CD4-positive, alpha-beta memory T cell (primary cell): ENCODE measurements at regions not wholly inside any gene's neighbourhood (a gene's known extent, or its start where the extent isn't known, plus 50 kb on each side); places are given as distances from the start of the nearest gene placed in this dataset.

Experiments
- CTCF ChIA-PET: fragments of 350-600 bp; sonication (Branson Sonifier 250); formaldehyde crosslinking; loops from one replicate; lab custom pipeline; 2021; ENCODE audit warnings: inconsistent platforms; ENCODE audit not compliant: partially characterized antibody; lab: Charles Lee
- POLR2A ChIA-PET: fragments of 350-600 bp; sonication (Branson Sonifier 250); formaldehyde crosslinking; loops from one replicate; lab custom pipeline; 2021; ENCODE audit not compliant: partially characterized antibody; lab: Charles Lee
- DNase-seq, 5 donors: peaks; one replicate each; pipeline versions ENCODE4 v3.0.0 to v3.0.0-alpha.2; 2020 to 2022; ENCODE audit warnings: mixed read lengths in 1 of 5
- H3K27ac ChIP-seq: one replicate; pipeline ENCODE4 v1.7.0; 2013; ENCODE audit warnings: low read depth, low read length
- H3K27me3 ChIP-seq: 2 replicates; pipeline ENCODE4 v1.7.0; 2013; ENCODE audit warnings: mild to moderate bottlenecking, low read length, moderate library complexity; ENCODE audit not compliant: insufficient read depth
- H3K36me3 ChIP-seq: 2 replicates; pipeline ENCODE4 v1.7.0; 2013; ENCODE audit warnings: mild to moderate bottlenecking, low read length, moderate library complexity; ENCODE audit not compliant: insufficient read depth
- H3K4me1 ChIP-seq: 2 replicates; pipeline ENCODE4 v1.7.0; 2013; ENCODE audit warnings: mild to moderate bottlenecking, low read length, moderate library complexity; ENCODE audit not compliant: insufficient read depth
- H3K4me3 ChIP-seq, 2 donors: one replicate each; pipeline ENCODE4 v1.7.0; 2013; ENCODE audit warnings: low read length in 2 of 2, mild to moderate bottlenecking in 1 of 2
- H3K9me3 ChIP-seq, 2 donors: one replicate each; pipeline ENCODE4 v1.7.0; 2013; ENCODE audit warnings: low read length in 2 of 2, control low read depth in 1 of 2; ENCODE audit not compliant: control insufficient read depth in 1 of 2
- H3K27ac Mint-ChIP-seq, 7 donors: one replicate each; pipeline ENCODE4 v1.8.0; 2020 to 2021; ENCODE audit warnings: mixed read lengths in 7 of 7, mild to moderate bottlenecking in 6 of 7, inconsistent platforms in 3 of 7, moderate library complexity in 3 of 7
- H3K27me3 Mint-ChIP-seq, 2 donors: one replicate each; pipeline ENCODE4 v1.8.0; 2020 to 2021; ENCODE audit warnings: mixed read lengths in 2 of 2
- H3K36me3 Mint-ChIP-seq, 2 donors: one replicate each; pipeline ENCODE4 v1.8.0; 2020 to 2021; ENCODE audit warnings: mixed read lengths in 2 of 2, inconsistent platforms in 1 of 2, mild to moderate bottlenecking in 1 of 2
- H3K4me1 Mint-ChIP-seq, 4 donors: one replicate each; pipeline ENCODE4 v1.8.0; 2020 to 2021; ENCODE audit warnings: mixed read lengths in 4 of 4, mild to moderate bottlenecking in 1 of 4
- H3K4me3 Mint-ChIP-seq, 8 donors: one replicate each; pipeline ENCODE4 v1.8.0; 2020 to 2021; ENCODE audit warnings: mixed read lengths in 8 of 8, mild to moderate bottlenecking in 7 of 8, moderate library complexity in 6 of 8, inconsistent platforms in 3 of 8
- H3K9me3 Mint-ChIP-seq, 8 donors: one replicate each; pipeline ENCODE4 v1.8.0; 2020 to 2021; ENCODE audit warnings: mixed read lengths in 8 of 8, mild to moderate bottlenecking in 5 of 8, inconsistent platforms in 3 of 8, moderate library complexity in 1 of 8
- intact Hi-C: fragments of 100-400 bp; cut with micrococcal nuclease; formaldehyde crosslinking; loops from one replicate; pipeline ENCODE4 v1.15.1; 2023

- H3K27ac Mint-ChIP-seq, result no peak overlapping the region
- no peaks in the 10 kb centered on the region for H3K4me1 Mint-ChIP-seq
- Histone ChIP-seq H3K9me3 (no peaks in the 10 kb centered on the region), H3K4me3 (no peak overlapping the region), H3K4me1 (no peaks in the 10 kb centered on the region), H3K27ac (no peak overlapping the region), H3K36me3 (no peaks in the 10 kb centered on the region), H3K27me3 (no peaks in the 10 kb centered on the region)
- DNase-seq, result no peak
- POLR2A ChIA-PET, result no interaction called here
- peaks cover 0 to 3% (median 2%) of the 10 kb centered on the region in 8 donors for H3K9me3 Mint-ChIP-seq
- H3K4me3 Mint-ChIP-seq, result no peak overlapping the region
- no peaks in the 10 kb centered on the region for H3K36me3 Mint-ChIP-seq
- CTCF ChIA-PET, result no interaction called here
- peaks cover 2 to 4% of the 10 kb centered on the region in 2 donors for H3K27me3 Mint-ChIP-seq
- intact Hi-C loops, result no loop called here
Observed at GRCh38 chr18:47602273-47602897, 328.1 kb downstream of the SMAD2 start.

GRCh38 chr18:47601581-47602272, 328.7 kb downstream of the SMAD2 start:
- no peak overlapping the region for H3K4me3 ChIP-seq
- Mint-ChIP-seq H3K27ac (no peak overlapping the region), H3K27me3 (peaks cover 2 to 6% of the 10 kb centered on the region in 2 donors), H3K4me3 (no peak overlapping the region), H3K9me3 (peaks cover 0 to 3% (median 2%) of the 10 kb centered on the region in 8 donors), H3K36me3 (no peaks in the 10 kb centered on the region), H3K4me1 (no peaks in the 10 kb centered on the region)
- intact Hi-C loops, result no loop called here
- no peaks in the 10 kb centered on the region for H3K9me3 ChIP-seq
- H3K4me1 ChIP-seq, result no peaks in the 10 kb centered on the region
- no peaks in the 10 kb centered on the region for H3K36me3 ChIP-seq
- no peaks in the 10 kb centered on the region for H3K27me3 ChIP-seq
- ChIA-PET POLR2A (no interaction called here), CTCF (no interaction called here)
- H3K27ac ChIP-seq, result no peak overlapping the region
- DNase-seq, result no peak

- intact Hi-C loops, result no loop called here
- H3K4me3 Mint-ChIP-seq, result no peak overlapping the region
- ChIA-PET CTCF (no interaction called here), POLR2A (no interaction called here)
- no peaks in the 10 kb centered on the region for H3K4me1 Mint-ChIP-seq
- H3K9me3 Mint-ChIP-seq, result peaks cover 0 to 7% (median 2%) of the 10 kb centered on the region in 8 donors
- no peak overlapping the region for H3K4me3 ChIP-seq
- no peak overlapping the region for H3K27ac ChIP-seq
- no peak overlapping the region for H3K27ac Mint-ChIP-seq
- DNase-seq, result no peak
- H3K27me3 Mint-ChIP-seq, result peaks cover 18 to 20% of the 10 kb centered on the region in 2 donors
- H3K4me1 ChIP-seq, result no peaks in the 10 kb centered on the region
- H3K36me3 ChIP-seq, result no peaks in the 10 kb centered on the region
- no peaks in the 10 kb centered on the region for H3K9me3 ChIP-seq
- no peaks in the 10 kb centered on the region for H3K36me3 Mint-ChIP-seq
- H3K27me3 ChIP-seq, result peaks cover 4% of the 10 kb centered on the region
Observed at GRCh38 chr18:47595831-47596501, 334.5 kb downstream of the SMAD2 start.

- POLR2A ChIA-PET, result no interaction called here
- Histone ChIP-seq H3K27ac (no peak overlapping the region), H3K27me3 (peaks cover 4% of the 10 kb centered on the region), H3K4me3 (no peak overlapping the region), H3K36me3 (no peaks in the 10 kb centered on the region), H3K9me3 (no peaks in the 10 kb centered on the region), H3K4me1 (no peaks in the 10 kb centered on the region)
- intact Hi-C loops, result no loop called here
- H3K27ac Mint-ChIP-seq, result no peak overlapping the region
- no peaks in the 10 kb centered on the region for H3K4me1 Mint-ChIP-seq
- H3K4me3 Mint-ChIP-seq, result no peak overlapping the region
- peaks cover 0 to 7% (median 0%) of the 10 kb centered on the region in 8 donors for H3K9me3 Mint-ChIP-seq
- no peak for DNase-seq
- CTCF ChIA-PET, result no interaction called here
- H3K36me3 Mint-ChIP-seq, result no peaks in the 10 kb centered on the region
- H3K27me3 Mint-ChIP-seq, result peaks cover 17 to 20% of the 10 kb centered on the region in 2 donors
Observed at GRCh38 chr18:47594621-47595086, 335.8 kb downstream of the SMAD2 start.

- no peaks in the 10 kb centered on the region for H3K36me3 ChIP-seq
- H3K27me3 ChIP-seq, result peaks cover 4% of the 10 kb centered on the region
- H3K4me3 ChIP-seq, result no peak overlapping the region
- peak overlapping the region in 1 of 7 donors; percentile 29 for H3K27ac Mint-ChIP-seq
- H3K4me1 Mint-ChIP-seq, result no peaks in the 10 kb centered on the region
- H3K9me3 Mint-ChIP-seq, result peaks cover 0 to 7% (median 0%) of the 10 kb centered on the region in 8 donors
- no peak for DNase-seq
- H3K36me3 Mint-ChIP-seq, result no peaks in the 10 kb centered on the region
- H3K4me1 ChIP-seq, result no peaks in the 10 kb centered on the region
- peaks cover 17 to 20% of the 10 kb centered on the region in 2 donors for H3K27me3 Mint-ChIP-seq
- POLR2A ChIA-PET, result no interaction called here
- no peak overlapping the region for H3K27ac ChIP-seq
- CTCF ChIA-PET, result no interaction called here
- no peak overlapping the region for H3K4me3 Mint-ChIP-seq
- H3K9me3 ChIP-seq, result no peaks in the 10 kb centered on the region
- intact Hi-C loops, result no loop called here
Observed at GRCh38 chr18:47593744-47594472, 336.6 kb downstream of the SMAD2 start.

- ChIA-PET POLR2A (no interaction called here), CTCF (no interaction called here)
- Mint-ChIP-seq H3K36me3 (no peaks in the 10 kb centered on the region), H3K27ac (peak overlapping the region in 1 of 7 donors; percentile 54), H3K9me3 (peaks cover 0 to 4% (median 0%) of the 10 kb centered on the region in 8 donors), H3K27me3 (peaks cover 16 to 22% of the 10 kb centered on the region in 2 donors), H3K4me3 (no peak overlapping the region), H3K4me1 (no peaks in the 10 kb centered on the region)
- no peak overlapping the region for H3K27ac ChIP-seq
- no peaks in the 10 kb centered on the region for H3K9me3 ChIP-seq
- no peak overlapping the region for H3K4me3 ChIP-seq
- no peaks in the 10 kb centered on the region for H3K4me1 ChIP-seq
- H3K27me3 ChIP-seq, result peaks cover 4% of the 10 kb centered on the region
- intact Hi-C loops, result no loop called here
- H3K36me3 ChIP-seq, result no peaks in the 10 kb centered on the region
- no peak for DNase-seq
Observed at GRCh38 chr18:47591429-47591828, 339.0 kb downstream of the SMAD2 start.

- Histone ChIP-seq H3K27ac (no peak overlapping the region), H3K4me3 (no peak overlapping the region), H3K9me3 (no peaks in the 10 kb centered on the region), H3K27me3 (no peaks in the 10 kb centered on the region), H3K4me1 (no peaks in the 10 kb centered on the region), H3K36me3 (no peaks in the 10 kb centered on the region)
- no peak overlapping the region for H3K4me3 Mint-ChIP-seq
- no peak overlapping the region for H3K27ac Mint-ChIP-seq
- no peaks in the 10 kb centered on the region for H3K4me1 Mint-ChIP-seq
- H3K27me3 Mint-ChIP-seq, result peaks cover 5 to 10% of the 10 kb centered on the region in 2 donors
- intact Hi-C loops, result no loop called here
- no peaks in the 10 kb centered on the region for H3K36me3 Mint-ChIP-seq
- ChIA-PET CTCF (no interaction called here), POLR2A (no interaction called here)
- peaks cover 0 to 3% (median 0%) of the 10 kb centered on the region in 8 donors for H3K9me3 Mint-ChIP-seq
- no peak for DNase-seq
Observed at GRCh38 chr18:47587587-47587986, 336.1 kb upstream of the SKOR2 start.
